ENCODE measurements at regions not wholly inside any gene's neighbourhood (a gene's known extent, or its start where the extent isn't known, plus 50 kb on each side); places are given as distances from the start of the nearest gene placed in this dataset.
"Not testable (repeated sequence)": the region's sequence is repeated elsewhere in the genome, so short reads cannot be mapped to it uniquely, and the experiment has no call there.

DNA sequence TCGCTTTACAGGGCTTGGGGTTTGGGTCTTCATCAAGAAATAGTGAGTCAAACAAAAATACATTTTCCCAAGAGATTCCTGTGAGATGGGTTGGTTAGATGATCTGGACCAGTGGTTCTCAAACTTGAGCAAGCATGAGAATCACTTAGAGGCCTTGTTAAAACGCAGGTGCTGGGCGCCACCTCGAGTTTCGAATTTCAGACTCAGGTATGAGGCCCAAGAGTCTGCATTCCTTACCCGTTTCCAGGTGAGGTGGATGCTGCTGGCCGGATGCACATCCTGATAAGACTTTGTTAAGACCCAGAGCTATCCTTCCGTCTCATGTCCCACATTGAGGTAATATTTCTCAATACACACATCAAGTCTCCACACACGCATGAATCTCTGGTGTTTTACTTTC, 707.8 kb upstream of the SALL3 start:
- no peak for DNase-seq (ENCODE audit: low spot score)

DNA sequence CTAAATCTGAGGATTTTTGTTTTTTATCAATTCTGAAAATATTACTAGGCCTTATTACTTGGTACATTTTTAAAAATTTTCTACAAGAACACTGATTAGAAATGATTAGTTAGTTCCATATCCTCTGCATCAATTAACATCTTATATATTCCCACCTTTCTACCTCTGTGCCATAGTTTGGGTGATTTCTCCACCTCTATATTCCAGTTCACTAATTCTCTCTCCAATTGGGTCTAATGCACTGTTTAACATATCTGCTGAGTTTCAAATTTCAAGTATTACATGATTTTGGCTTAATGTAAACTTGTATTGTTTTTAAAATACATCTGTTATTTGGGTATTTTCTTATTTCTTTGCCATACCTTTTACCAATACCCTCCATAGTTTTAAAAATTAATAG, 705.7 kb upstream of the SALL3 start:
- no peak for DNase-seq (ENCODE audit: low spot score)

GRCh38 chr18:78283425-78283824, 696.2 kb upstream of the SALL3 start:
- not testable (repeated sequence) for DNase-seq (ENCODE audit: low spot score)

DNA sequence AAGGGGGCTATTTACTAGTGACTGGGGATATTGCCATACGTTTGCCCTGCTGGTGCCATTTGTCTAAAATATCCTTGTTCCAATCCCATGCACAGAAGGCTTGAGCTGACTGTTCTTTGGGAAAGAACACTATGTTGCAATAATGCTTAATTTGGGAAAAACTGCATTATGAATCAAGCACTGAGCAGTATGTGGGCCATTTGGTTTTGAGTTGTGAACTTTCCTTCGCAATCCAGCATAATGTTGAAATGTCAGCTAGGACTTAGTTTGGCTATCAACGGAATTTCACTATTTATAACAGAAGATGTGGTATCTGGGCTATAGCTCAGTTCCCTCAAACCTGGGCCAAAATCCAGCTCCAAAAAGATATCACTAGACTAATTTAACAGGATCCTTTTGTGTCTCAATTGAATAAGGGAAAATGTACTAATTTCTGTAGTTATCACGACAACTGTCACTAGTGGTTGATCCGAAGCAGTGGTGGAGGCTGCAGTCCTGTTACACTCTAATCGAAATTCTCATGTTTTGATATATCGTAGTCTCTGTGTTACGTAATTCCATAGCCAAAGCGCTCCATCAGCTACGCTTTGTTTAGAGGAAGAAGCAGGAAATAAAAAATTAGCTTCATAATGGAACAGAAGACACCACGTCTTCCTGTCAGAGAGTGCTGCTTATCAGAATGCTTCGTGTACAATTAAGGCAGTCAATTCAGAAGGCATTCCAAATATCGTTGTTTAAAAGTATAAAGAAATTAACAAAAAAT, 686.8 kb upstream of the SALL3 start:
- DNase-seq (ENCODE audit: low spot score): no peak

- DNase-seq (ENCODE audit: low spot score): no peak
Observed at GRCh38 chr18:78293540-78293939, 686.1 kb upstream of the SALL3 start.

DNA sequence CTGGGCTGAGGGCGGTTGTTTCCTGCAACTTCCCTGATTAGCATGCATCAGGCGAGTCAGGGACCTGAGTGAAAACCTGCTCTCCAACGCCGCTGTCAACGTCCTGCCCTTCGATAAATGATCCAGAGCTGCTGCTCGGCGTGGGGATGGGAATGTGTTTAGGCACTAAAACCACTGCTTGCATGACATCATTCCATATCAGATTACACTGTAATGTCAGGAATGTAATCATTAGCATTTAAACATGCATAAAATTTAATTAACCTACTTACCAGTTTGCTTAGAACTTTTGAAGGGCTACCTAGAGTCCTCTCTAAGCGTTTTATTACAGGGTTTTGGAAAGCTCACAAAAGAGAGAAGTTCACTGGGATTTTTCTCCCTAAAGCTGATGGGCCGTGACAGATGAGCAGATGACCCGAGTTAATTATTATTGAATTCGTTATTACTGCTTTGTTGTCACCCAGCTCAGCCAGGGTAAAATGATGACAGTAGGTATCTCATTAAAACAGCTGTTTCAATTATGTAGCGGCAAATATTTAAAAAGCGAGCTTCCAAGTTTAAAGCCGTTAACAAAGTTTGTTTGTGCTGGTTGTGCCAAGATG, 685.6 kb upstream of the SALL3 start:
- DNase-seq (ENCODE audit: low spot score): no peak

DNA sequence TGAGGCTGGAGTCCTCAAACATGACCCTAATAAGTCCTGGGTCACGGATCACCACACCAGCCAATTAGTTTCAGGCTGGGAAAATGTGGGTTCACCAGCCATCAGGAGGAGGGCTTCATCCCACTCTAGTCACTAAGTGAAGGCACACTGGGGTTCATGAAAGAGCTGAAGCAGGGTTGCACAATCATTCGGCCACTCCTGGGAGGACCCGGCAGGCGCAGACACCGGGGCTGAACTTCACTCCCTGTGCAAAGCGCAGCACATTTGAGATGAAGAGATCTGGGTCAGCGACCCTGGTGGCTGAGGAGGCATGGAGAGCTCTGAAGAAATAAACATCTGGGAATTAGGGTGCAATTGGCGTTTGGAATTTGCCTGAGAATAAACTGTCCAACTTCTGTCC, 684.4 kb upstream of the SALL3 start:
- no peak for DNase-seq (ENCODE audit: low spot score)

DNA sequence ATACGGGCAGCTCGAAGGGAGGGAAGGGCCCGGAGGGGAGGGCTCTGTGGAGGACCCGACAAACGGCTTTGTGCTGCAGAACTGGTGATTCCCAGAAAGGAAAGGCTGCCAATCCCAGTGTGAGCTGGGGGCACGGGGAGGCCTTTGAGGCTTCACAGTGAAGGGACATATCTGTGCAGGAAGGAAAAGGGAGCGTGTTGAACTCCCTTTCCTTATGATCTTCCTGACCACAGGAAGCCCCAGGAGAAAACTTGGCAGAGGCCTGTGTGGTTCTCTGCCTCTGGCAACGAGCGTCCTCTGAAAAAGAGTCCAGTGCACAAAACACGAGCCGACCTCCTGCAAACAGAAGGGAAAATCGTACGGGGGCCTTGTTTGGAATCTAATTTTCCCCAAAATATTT, 683.5 kb upstream of the SALL3 start:
- DNase-seq (ENCODE audit: low spot score): no peak

DNA sequence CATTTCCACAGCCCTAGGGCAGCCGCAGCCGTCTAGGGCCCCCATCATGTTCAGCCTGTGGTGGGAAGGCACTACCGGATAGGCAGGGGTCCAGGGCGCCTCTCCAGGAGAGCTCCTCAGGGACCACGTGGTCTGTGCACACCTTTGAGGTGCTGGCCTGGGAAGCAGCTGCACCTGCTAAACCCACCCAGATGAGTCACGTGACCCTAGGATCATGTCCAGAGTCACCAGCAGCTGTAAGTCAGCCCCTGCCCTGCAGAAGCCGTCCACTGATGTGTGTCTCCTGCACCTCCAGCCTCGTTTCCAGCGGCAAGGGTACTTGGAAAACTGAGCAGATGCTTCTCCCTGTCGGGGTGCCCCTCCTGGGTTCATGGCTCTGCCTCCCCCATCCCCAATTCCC, 682.6 kb upstream of the SALL3 start:
- no peak for DNase-seq (ENCODE audit: low spot score)

- no peak for DNase-seq (ENCODE audit: low spot score)
Observed at GRCh38 chr18:78303519-78304191, 676.0 kb upstream of the SALL3 start.

DNA sequence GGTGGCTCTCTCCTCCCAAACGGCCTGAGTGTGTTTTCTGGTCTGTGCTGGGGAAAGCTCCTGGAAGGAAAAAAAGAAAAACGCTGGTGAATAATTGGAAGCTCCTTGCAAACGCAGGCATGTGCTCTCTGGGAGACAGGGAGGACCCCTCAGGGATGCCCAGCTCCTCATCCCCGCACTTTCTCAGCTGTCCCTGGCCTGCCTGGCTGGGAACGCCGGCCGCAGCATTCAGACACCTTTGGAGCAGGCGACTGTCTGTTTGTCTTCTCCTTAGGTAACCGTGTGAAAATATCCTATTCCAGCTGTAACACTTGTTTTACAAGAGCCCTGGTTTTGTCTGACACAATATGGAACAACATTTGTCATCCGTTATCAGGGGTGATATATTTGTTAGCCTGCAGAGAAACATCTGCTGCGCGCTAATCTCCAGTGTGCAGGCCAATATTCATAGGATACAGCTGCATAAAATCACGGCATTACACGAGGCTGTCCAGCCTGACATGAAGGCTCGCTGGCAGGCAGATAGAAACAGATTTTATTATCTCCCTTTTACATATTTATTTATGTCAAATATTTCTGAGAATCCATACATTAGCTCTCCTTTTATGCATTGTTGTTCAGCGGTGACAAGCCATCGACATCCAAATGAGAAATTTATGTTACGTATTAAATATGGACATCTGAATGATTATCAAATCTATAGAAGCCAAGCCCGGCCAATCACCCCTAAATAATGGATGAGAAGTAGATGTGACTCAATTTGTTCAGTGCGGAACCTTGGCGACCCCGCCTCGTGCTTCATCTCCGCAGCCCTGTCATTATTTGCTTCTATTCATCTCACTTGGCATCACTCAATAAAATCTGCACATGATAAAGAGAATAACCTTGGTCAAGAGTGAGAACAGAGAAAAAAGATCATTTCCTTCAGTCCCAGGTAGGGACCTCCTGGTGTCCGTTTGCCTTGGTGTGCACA, 675.1 kb upstream of the SALL3 start:
- DNase-seq (ENCODE audit: low spot score): no peak

DNA sequence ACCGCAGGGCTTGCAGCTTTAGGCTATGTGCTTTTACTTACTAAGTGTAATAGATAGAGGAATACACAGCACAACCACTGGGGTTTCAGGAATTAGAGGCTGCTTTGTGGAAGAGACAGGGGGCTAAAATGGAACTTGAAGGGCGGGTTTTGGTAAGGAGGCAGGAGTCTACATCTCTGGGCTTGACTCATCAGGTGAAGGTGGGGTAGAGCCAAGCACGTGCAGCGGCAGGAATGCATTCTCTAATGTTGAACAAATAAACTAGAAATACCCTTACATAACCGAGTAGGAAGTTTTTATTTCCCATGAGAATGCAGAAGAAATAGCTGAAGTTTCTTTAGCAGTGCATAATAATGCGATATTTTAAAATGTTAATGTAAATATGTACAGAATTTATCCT, 673.8 kb upstream of the SALL3 start:
- DNase-seq (ENCODE audit: low spot score): no peak

- no peak for DNase-seq (ENCODE audit: low spot score)
Observed at GRCh38 chr18:78309307-78309706, 670.3 kb upstream of the SALL3 start.

DNA sequence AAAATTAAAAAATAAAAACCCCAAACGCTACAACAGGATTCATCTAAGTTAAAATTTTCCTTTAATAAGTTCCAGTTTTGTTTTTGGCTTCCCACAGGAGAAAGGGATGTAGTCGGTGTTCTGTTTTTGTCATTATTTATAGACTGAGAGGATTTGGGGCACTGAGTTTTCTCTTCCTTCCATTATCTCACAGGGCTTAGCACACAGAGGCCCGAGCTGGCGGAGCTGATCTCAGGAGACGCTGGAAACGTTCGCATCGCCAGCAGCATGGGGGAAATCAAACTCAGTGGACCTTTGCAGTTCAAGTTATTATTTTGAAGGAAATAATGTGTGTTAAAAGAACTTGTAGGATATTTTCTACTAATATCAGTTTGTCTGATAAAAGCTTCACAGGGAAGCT, 669.7 kb upstream of the SALL3 start:
- DNase-seq (ENCODE audit: low spot score): no peak

- DNase-seq (ENCODE audit: low spot score): no peak
Observed at GRCh38 chr18:78319264-78319663, 660.4 kb upstream of the SALL3 start.

DNA sequence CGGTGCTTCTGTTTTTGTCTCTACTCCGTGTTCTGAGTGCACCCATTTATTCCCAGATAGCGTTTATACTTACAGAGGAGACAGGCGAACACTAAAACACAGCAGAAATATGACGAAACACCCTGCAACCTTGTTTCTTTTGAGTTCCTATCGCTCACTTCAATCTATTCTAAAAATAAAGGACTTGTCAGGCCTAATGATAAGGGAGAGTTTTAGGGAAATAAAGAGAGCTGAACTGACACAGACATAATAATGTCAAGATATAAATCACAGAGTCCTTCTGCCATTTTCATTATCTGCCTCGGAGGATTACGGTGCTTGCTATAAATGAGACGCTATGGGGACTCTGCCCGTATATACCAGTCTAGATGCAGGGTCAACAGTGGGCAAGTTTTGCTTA, 659.7 kb upstream of the SALL3 start:
- DNase-seq (ENCODE audit: low spot score): no peak

DNA sequence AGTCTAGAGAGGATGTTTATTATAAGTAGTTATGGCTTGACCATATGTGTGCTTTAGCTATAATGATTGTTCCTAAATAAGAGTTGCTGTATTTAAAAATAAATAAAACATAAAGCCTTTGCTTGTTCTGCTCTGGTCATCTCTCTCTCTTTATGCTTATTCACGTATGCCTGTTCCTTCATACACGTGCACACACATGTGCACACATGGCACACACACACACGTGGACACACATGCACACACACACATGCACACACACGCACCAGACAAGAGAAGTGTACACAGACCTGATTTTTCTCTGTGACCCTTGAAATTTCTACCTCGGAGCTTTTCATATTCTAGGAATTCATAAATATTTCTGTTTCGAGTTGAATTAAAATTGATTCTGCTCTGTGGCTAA, 658.2 kb upstream of the SALL3 start:
- no peak for DNase-seq (ENCODE audit: low spot score)

- no peak for DNase-seq (ENCODE audit: low spot score)
Observed at GRCh38 chr18:78323453-78324197, 656.0 kb upstream of the SALL3 start.

DNA sequence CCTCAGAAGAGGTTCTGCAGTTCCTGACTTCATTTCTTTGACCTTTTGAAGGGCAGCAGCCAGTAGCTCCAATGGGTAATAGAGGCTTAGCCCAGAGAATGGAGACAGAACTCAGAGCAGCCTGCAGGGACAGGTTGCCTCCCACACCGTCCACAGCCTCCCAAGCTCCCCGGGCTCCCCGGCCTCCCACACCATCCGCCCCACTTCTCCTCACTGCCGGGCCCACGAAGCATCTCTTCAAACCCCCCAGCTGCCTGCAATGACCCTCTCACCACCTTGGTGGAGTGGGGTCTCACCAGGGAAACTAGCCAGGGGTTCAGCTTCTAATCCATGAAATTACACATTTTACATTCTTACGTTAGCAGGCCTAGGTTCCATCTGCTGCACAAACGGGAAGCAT, 652.0 kb upstream of the SALL3 start:
- no peak for DNase-seq (ENCODE audit: low spot score)

- peak; percentile 58 for DNase-seq (ENCODE audit: low spot score)
Observed at GRCh38 chr18:78330766-78331165, 648.9 kb upstream of the SALL3 start.

GRCh38 chr18:78352910-78353309, 626.7 kb upstream of the SALL3 start:
- no peak for DNase-seq (ENCODE audit: low spot score)

DNA sequence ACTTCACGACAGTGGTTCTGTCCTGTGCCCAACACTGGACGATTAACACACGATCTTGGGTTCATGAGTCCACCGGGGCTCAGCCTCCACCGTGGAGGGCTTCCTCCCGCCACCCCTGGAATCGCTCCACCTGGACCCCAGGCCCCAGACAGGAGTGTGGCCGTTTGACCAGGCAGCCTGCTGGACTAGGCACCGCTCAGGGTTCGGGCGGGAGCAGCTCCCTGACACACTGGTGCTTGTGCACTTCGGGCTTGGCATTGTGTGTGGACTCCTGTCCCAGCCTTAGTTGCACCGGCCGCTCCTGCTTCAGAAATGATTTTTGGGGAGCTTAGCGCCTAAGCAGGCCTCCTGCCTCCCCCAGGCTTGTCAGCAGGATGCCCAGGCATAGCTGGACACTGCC, 617.4 kb upstream of the SALL3 start:
- no peak for DNase-seq (ENCODE audit: low spot score)
